ENCODE measurements at regions not wholly inside any gene's neighbourhood (a gene's known extent, or its start where the extent isn't known, plus 50 kb on each side); places are given as distances from the start of the nearest gene placed in this dataset.

DNA sequence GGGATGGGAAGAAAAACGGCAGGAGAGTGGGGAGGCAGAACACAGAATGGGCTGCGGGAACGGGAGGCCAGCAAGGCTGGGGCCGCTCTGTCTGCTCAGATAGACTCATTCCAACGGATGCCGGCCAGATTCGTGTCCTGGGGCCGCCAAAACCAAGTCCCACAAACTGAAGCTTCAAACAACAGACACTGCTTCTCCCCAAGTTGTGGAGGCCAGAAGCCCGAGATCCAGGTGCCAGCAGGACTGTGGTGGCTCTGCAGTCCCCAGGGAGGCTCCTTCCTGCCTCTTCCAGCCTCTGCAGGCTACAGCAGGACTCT is 100.6 kb downstream of the ADRA2C start:
- TF ChIP-seq NR2C1 (IDR thresholded peaks at IDR 0.05) = no peak
- no peak for TF ChIP-seq FOXM1 (IDR thresholded peaks at IDR 0.05; ENCODE audit: low read depth, low read length)
- no peak for TF ChIP-seq RCOR1 (conservative IDR thresholded peaks at IDR 0.05; ENCODE audit: low read depth, low read length)
- TF ChIP-seq TCF12 (IDR thresholded peaks at IDR 0.05; ENCODE audit: low read depth, low read length) = no peak
- TF ChIP-seq, protein P1, sequence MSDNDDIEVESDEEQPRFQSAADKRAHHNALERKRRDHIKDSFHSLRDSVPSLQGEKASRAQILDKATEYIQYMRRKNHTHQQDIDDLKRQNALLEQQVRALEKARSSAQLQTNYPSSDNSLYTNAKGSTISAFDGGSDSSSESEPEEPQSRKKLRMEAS (IDR thresholded peaks at IDR 0.05; ENCODE audit: low read depth, low read length) = no peak
- TF ChIP-seq IRF4 (IDR thresholded peaks at IDR 0.05; ENCODE audit: low read depth, low read length) = no peak
- TF ChIP-seq TARDBP (IDR thresholded peaks at IDR 0.05; ENCODE audit: borderline replicate concordance) = no peak
- TF ChIP-seq, protein P2, sequence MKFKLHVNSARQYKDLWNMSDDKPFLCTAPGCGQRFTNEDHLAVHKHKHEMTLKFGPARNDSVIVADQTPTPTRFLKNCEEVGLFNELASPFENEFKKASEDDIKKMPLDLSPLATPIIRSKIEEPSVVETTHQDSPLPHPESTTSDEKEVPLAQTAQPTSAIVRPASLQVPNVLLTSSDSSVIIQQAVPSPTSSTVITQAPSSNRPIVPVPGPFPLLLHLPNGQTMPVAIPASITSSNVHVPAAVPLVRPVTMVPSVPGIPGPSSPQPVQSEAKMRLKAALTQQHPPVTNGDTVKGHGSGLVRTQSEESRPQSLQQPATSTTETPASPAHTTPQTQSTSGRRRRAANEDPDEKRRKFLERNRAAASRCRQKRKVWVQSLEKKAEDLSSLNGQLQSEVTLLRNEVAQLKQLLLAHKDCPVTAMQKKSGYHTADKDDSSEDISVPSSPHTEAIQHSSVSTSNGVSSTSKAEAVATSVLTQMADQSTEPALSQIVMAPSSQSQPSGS (IDR thresholded peaks at IDR 0.05; ENCODE audit: low read length) = no peak
- no peak for TF ChIP-seq KLF5 (IDR thresholded peaks at IDR 0.05; ENCODE audit: partially characterized antibody)
- TF ChIP-seq, protein P3, sequence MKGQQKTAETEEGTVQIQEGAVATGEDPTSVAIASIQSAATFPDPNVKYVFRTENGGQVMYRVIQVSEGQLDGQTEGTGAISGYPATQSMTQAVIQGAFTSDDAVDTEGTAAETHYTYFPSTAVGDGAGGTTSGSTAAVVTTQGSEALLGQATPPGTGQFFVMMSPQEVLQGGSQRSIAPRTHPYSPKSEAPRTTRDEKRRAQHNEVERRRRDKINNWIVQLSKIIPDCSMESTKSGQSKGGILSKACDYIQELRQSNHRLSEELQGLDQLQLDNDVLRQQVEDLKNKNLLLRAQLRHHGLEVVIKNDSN (IDR thresholded peaks at IDR 0.05; ENCODE audit: borderline replicate concordance, extremely low read length, insufficient read depth, low read depth, low read length) = no peak
- TF ChIP-seq TCF3 (IDR thresholded peaks at IDR 0.05; ENCODE audit: borderline replicate concordance, insufficient read depth, low read depth, low read length) = no peak
- no peak for TF ChIP-seq STAT1 (conservative IDR thresholded peaks at IDR 0.05)
- no peak for TF ChIP-seq ZNF207 (IDR thresholded peaks at IDR 0.05; ENCODE audit: borderline replicate concordance)
- TF ChIP-seq, protein P4, sequence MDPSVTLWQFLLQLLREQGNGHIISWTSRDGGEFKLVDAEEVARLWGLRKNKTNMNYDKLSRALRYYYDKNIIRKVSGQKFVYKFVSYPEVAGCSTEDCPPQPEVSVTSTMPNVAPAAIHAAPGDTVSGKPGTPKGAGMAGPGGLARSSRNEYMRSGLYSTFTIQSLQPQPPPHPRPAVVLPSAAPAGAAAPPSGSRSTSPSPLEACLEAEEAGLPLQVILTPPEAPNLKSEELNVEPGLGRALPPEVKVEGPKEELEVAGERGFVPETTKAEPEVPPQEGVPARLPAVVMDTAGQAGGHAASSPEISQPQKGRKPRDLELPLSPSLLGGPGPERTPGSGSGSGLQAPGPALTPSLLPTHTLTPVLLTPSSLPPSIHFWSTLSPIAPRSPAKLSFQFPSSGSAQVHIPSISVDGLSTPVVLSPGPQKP (IDR thresholded peaks at IDR 0.05; ENCODE audit: low read depth, low read length) = no peak
- WGBS (ENCODE audit: insufficient coverage, insufficient replicate concordance, low lambda C conversion rate, missing lambda C conversion rate) = 27% methylated on average over 8 of the region's 9 CpGs
- Histone ChIP-seq H4K20me1 (ENCODE audit: control insufficient read depth, insufficient read depth) (no peaks in the 10 kb centered on the region), H3K9me3 (replicated peaks; ENCODE audit: control insufficient read depth, insufficient read depth, low read length) (no peaks in the 10 kb centered on the region), H3K9ac (ENCODE audit: control insufficient read depth, insufficient read depth, low read length) (no peak overlapping the region), H3K79me2 (ENCODE audit: control insufficient read depth, insufficient read depth, low read length) (no peaks in the 10 kb centered on the region), H3K4me3 (no peak overlapping the region), H2AFZ (ENCODE audit: control insufficient read depth, low read depth, low read length) (no peak overlapping the region), H3K36me3 (ENCODE audit: control insufficient read depth in 2 of 2, insufficient read depth in 2 of 2, low read length in 1 of 2) (no peaks in the 10 kb centered on the region), H3K27ac (ENCODE audit: control insufficient read depth, insufficient read depth) (no peak overlapping the region), H3K27me3 (replicated peaks in 1 of 2; ENCODE audit: control insufficient read depth in 2 of 2, insufficient read depth in 2 of 2, low read length in 1 of 2) (peaks cover 0 to 4% of the 10 kb centered on the region in 2 experiments; a peak in 1 of 4 replicates), H3K4me1 (ENCODE audit: control insufficient read depth, insufficient read depth, low read length) (no peaks in the 10 kb centered on the region), H3K4me2 (ENCODE audit: control insufficient read depth, insufficient read depth) (no peak overlapping the region)
- BruUV-seq (replicated peaks) = no TSS peak
- ChIA-PET RAD21 (ENCODE audit: unreplicated experiment) (no interaction called here), SMC1A (ENCODE audit: uncharacterized antibody, unreplicated experiment) (no interaction called here), CTCF (no interaction called here), POLR2A (no interaction called here)
- ATAC-seq (no peak), DNase-seq (ENCODE audit: low read depth, low spot score) (no peak), FAIRE-seq (no peak)
- intact Hi-C loops (cut with micrococcal nuclease; ENCODE audit: unreplicated experiment) (no loop called here), in situ Hi-C loops (cut with MboI) (no loop called here)

Data from GM12878 (cell line).